Upper lobe of right lung (tissue), 1 donor: ENCODE measurements at regions not wholly inside any gene's neighbourhood (a gene's known extent, or its start where the extent isn't known, plus 50 kb on each side); places are given as distances from the start of the nearest gene placed in this dataset.

Source experiments
- ATAC-seq: fragments of 200-7000 bp; cut with Tn5 transposase; one replicate; pipeline ENCODE4 v1.9.1; 2020; ENCODE audit warnings: mild to moderate bottlenecking, moderate library complexity
- DNase-seq: peaks from one replicate; pipeline ENCODE4 v3.0.0-alpha.2; 2020
- H3K27ac ChIP-seq: fragments of 200-600 bp; one replicate; pipeline ENCODE4 v1.8.0; 2022
- H3K27me3 ChIP-seq: fragments of 200-600 bp; one replicate; pipeline ENCODE4 v1.8.0; 2022; ENCODE audit warnings: mild to moderate bottlenecking
- H3K36me3 ChIP-seq: fragments of 200-600 bp; one replicate; pipeline ENCODE4 v1.8.0; 2022
- H3K4me1 ChIP-seq: fragments of 200-600 bp; one replicate; pipeline ENCODE4 v1.8.0; 2022
- H3K4me3 ChIP-seq: fragments of 200-600 bp; one replicate; pipeline ENCODE4 v1.8.0; 2022; ENCODE audit warnings: mild to moderate bottlenecking
- H3K9me3 ChIP-seq: fragments of 200-600 bp; one replicate; pipeline ENCODE4 v1.8.0; 2022
- CTCF ChIP-seq: fragments of 200-600 bp; IDR thresholded peaks from one replicate; pipeline ENCODE4 v1.8.0; 2022; ENCODE audit warnings: antibody characterized with exemption
- intact Hi-C: fragments of 100-400 bp; cut with DNase I; formaldehyde crosslinking; loops from one replicate; pipeline ENCODE4 v1.11.0; 2022
- donor health status: DM: no; HTN: yes; CAD: no; lungs with severe emphysema.

GRCh38 chr9:96168882-96169281, 133.1 kb downstream of the HSD17B3 start:
- DNase-seq (no peak), ATAC-seq (no peak)
- no peaks in the 10 kb centered on the region for H3K9me3 ChIP-seq
- intact Hi-C loops = no loop called here
- no peaks in the 10 kb centered on the region for H3K4me1 ChIP-seq
- H3K4me3 ChIP-seq = no peak overlapping the region
- no peaks in the 10 kb centered on the region for H3K36me3 ChIP-seq
- H3K27ac ChIP-seq = no peak overlapping the region
- no peak for TF ChIP-seq CTCF
- no peaks in the 10 kb centered on the region for H3K27me3 ChIP-seq

- no peaks in the 10 kb centered on the region for H3K4me1 ChIP-seq
- ATAC-seq (no peak), DNase-seq (no peak)
- H3K36me3 ChIP-seq = no peaks in the 10 kb centered on the region
- intact Hi-C loops = no loop called here
- no peaks in the 10 kb centered on the region for H3K9me3 ChIP-seq
- H3K27me3 ChIP-seq = no peaks in the 10 kb centered on the region
- H3K4me3 ChIP-seq = no peak overlapping the region
- no peak for TF ChIP-seq CTCF
- H3K27ac ChIP-seq = no peak overlapping the region
These were observed 135.0 kb downstream of the HSD17B3 start for GRCh38 chr9:96167011-96167410.

GRCh38 chr9:96164268-96164683, 137.7 kb downstream of the HSD17B3 start:
- ATAC-seq (no peak), DNase-seq (no peak)
- Histone ChIP-seq H3K4me3 (no peak overlapping the region), H3K9me3 (no peaks in the 10 kb centered on the region), H3K27ac (no peak overlapping the region), H3K36me3 (no peaks in the 10 kb centered on the region), H3K27me3 (no peaks in the 10 kb centered on the region), H3K4me1 (no peaks in the 10 kb centered on the region)
- intact Hi-C loops = no loop called here
- no peak for TF ChIP-seq CTCF

- Histone ChIP-seq H3K27ac (no peak overlapping the region), H3K27me3 (no peaks in the 10 kb centered on the region), H3K4me3 (no peak overlapping the region), H3K36me3 (no peaks in the 10 kb centered on the region), H3K4me1 (no peaks in the 10 kb centered on the region), H3K9me3 (no peaks in the 10 kb centered on the region)
- TF ChIP-seq CTCF = no peak
- intact Hi-C loops = no loop called here
- DNase-seq = no peak
- no peak for ATAC-seq
These were observed 138.3 kb downstream of the HSD17B3 start for GRCh38 chr9:96163712-96164111.

GRCh38 chr9:96163161-96163560, 138.8 kb downstream of the HSD17B3 start:
- H3K4me3 ChIP-seq = no peak overlapping the region
- intact Hi-C loops = no loop called here
- no peak for ATAC-seq
- H3K4me1 ChIP-seq = no peaks in the 10 kb centered on the region
- no peak overlapping the region for H3K27ac ChIP-seq
- H3K36me3 ChIP-seq = no peaks in the 10 kb centered on the region
- no peak for DNase-seq
- H3K27me3 ChIP-seq = no peaks in the 10 kb centered on the region
- no peak for TF ChIP-seq CTCF
- no peaks in the 10 kb centered on the region for H3K9me3 ChIP-seq

GRCh38 chr9:96161819-96162218, 140.2 kb downstream of the HSD17B3 start:
- intact Hi-C loops = no loop called here
- Histone ChIP-seq H3K27me3 (no peaks in the 10 kb centered on the region), H3K4me3 (no peak overlapping the region), H3K36me3 (no peaks in the 10 kb centered on the region), H3K9me3 (no peaks in the 10 kb centered on the region), H3K4me1 (no peaks in the 10 kb centered on the region), H3K27ac (no peak overlapping the region)
- no peak for ATAC-seq
- TF ChIP-seq CTCF = no peak
- DNase-seq = no peak
